ENCODE measurements at regions not wholly inside any gene's neighbourhood (a gene's known extent, or its start where the extent isn't known, plus 50 kb on each side); places are given as distances from the start of the nearest gene placed in this dataset.

GRCh38 chr11:15547685-15548084 lies 433.0 kb downstream of the INSC start:
- DNase-seq (ENCODE audit: low spot score in 2 of 2): no peak
- H3K4me1 ChIP-seq: no peaks in the 10 kb centered on the region
- in situ Hi-C loops (cut with MboI; ENCODE audit: low sequenced_read_pairs): no loop called here
- no peaks in the 10 kb centered on the region for H3K9me3 ChIP-seq
- no peaks in the 10 kb centered on the region for H3K36me3 ChIP-seq (replicated peaks)
- H3K4me3 ChIP-seq: no peak overlapping the region
- peaks cover 3% of the 10 kb centered on the region; the same call in 1 of the 2 replicates for H3K27me3 ChIP-seq (ENCODE audit: low read depth)

GRCh38 chr11:15551901-15552851 lies 437.5 kb downstream of the INSC start:
- no peaks in the 10 kb centered on the region for H3K36me3 ChIP-seq (replicated peaks)
- no peaks in the 10 kb centered on the region for H3K9me3 ChIP-seq
- DNase-seq (ENCODE audit: low spot score in 2 of 2): no peak
- in situ Hi-C loops (cut with MboI; ENCODE audit: low sequenced_read_pairs): no loop called here
- no peak overlapping the region for H3K4me3 ChIP-seq
- no peaks in the 10 kb centered on the region for H3K4me1 ChIP-seq
- H3K27me3 ChIP-seq (ENCODE audit: low read depth): peaks cover 3% of the 10 kb centered on the region; the same call in 1 of the 2 replicates

GRCh38 chr11:15555161-15555560 lies 440.4 kb downstream of the INSC start:
- H3K27me3 ChIP-seq (ENCODE audit: low read depth): peaks cover 6% of the 10 kb centered on the region
- no peaks in the 10 kb centered on the region for H3K36me3 ChIP-seq (replicated peaks)
- no peak for DNase-seq (ENCODE audit: low spot score in 2 of 2)
- no peaks in the 10 kb centered on the region for H3K9me3 ChIP-seq
- no peak overlapping the region for H3K4me3 ChIP-seq
- in situ Hi-C loops (cut with MboI; ENCODE audit: low sequenced_read_pairs): no loop called here
- H3K4me1 ChIP-seq: peaks cover 8% of the 10 kb centered on the region

- Histone ChIP-seq H3K9me3 (no peaks in the 10 kb centered on the region), H3K27me3 (ENCODE audit: low read depth) (peaks cover 5% of the 10 kb centered on the region; the same call in 1 of the 2 replicates), H3K4me1 (peaks cover 8% of the 10 kb centered on the region), H3K36me3 (replicated peaks) (no peaks in the 10 kb centered on the region), H3K4me3 (no peak overlapping the region)
- in situ Hi-C loops (cut with MboI; ENCODE audit: low sequenced_read_pairs): no loop called here
- no peak for DNase-seq (ENCODE audit: low spot score in 2 of 2)
Measured at GRCh38 chr11:15557457-15558230, 442.9 kb downstream of the INSC start.

GRCh38 chr11:15558513-15559181 lies 443.9 kb downstream of the INSC start:
- DNase-seq (ENCODE audit: low spot score in 2 of 2): peak; percentile 18 to 61
- H3K36me3 ChIP-seq (replicated peaks): no peaks in the 10 kb centered on the region
- peaks cover 8% of the 10 kb centered on the region for H3K4me1 ChIP-seq
- H3K27me3 ChIP-seq (ENCODE audit: low read depth): peaks cover 5% of the 10 kb centered on the region; the same call in 1 of the 2 replicates
- in situ Hi-C loops (cut with MboI; ENCODE audit: low sequenced_read_pairs): no loop called here
- H3K4me3 ChIP-seq: no peak overlapping the region
- no peaks in the 10 kb centered on the region for H3K9me3 ChIP-seq

GRCh38 chr11:15560689-15561467 lies 446.2 kb downstream of the INSC start:
- Histone ChIP-seq H3K9me3 (no peaks in the 10 kb centered on the region), H3K4me1 (peaks cover 8% of the 10 kb centered on the region), H3K4me3 (no peak overlapping the region), H3K27me3 (ENCODE audit: low read depth) (peaks cover 5% of the 10 kb centered on the region; the same call in 1 of the 2 replicates), H3K36me3 (replicated peaks) (no peaks in the 10 kb centered on the region)
- in situ Hi-C loops (cut with MboI; ENCODE audit: low sequenced_read_pairs): no loop called here
- DNase-seq (ENCODE audit: low spot score in 2 of 2): no peak

GRCh38 chr11:15562230-15562629 lies 447.5 kb downstream of the INSC start:
- in situ Hi-C loops (cut with MboI; ENCODE audit: low sequenced_read_pairs): no loop called here
- Histone ChIP-seq H3K4me3 (no peak overlapping the region), H3K27me3 (ENCODE audit: low read depth) (peaks cover 5% of the 10 kb centered on the region; the same call in 1 of the 2 replicates), H3K4me1 (peaks cover 17% of the 10 kb centered on the region), H3K36me3 (replicated peaks) (no peaks in the 10 kb centered on the region), H3K9me3 (no peaks in the 10 kb centered on the region)
- no peak for DNase-seq (ENCODE audit: low spot score in 2 of 2)

GRCh38 chr11:15563054-15563453 lies 448.3 kb downstream of the INSC start:
- Histone ChIP-seq H3K36me3 (replicated peaks) (no peaks in the 10 kb centered on the region), H3K9me3 (no peaks in the 10 kb centered on the region), H3K4me3 (no peak overlapping the region), H3K27me3 (ENCODE audit: low read depth) (peaks cover 2% of the 10 kb centered on the region; the same call in 1 of the 2 replicates), H3K4me1 (peaks cover 17% of the 10 kb centered on the region)
- no peak for DNase-seq (ENCODE audit: low spot score in 2 of 2)
- in situ Hi-C loops (cut with MboI; ENCODE audit: low sequenced_read_pairs): no loop called here

- Histone ChIP-seq H3K4me1 (peaks cover 9% of the 10 kb centered on the region), H3K27me3 (ENCODE audit: low read depth) (peaks cover 2% of the 10 kb centered on the region; the same call in 1 of the 2 replicates), H3K36me3 (replicated peaks) (no peaks in the 10 kb centered on the region), H3K9me3 (no peaks in the 10 kb centered on the region), H3K4me3 (no peak overlapping the region)
- in situ Hi-C loops (cut with MboI; ENCODE audit: low sequenced_read_pairs): no loop called here
- DNase-seq (ENCODE audit: low spot score in 2 of 2): peak; percentile 82 to 85
Measured at GRCh38 chr11:15565880-15566279, 451.2 kb downstream of the INSC start.

GRCh38 chr11:15568440-15568839 lies 453.7 kb downstream of the INSC start:
- Histone ChIP-seq H3K27me3 (ENCODE audit: low read depth) (peaks cover 4% of the 10 kb centered on the region; the same call in 1 of the 2 replicates), H3K4me3 (no peak overlapping the region), H3K36me3 (replicated peaks) (no peaks in the 10 kb centered on the region), H3K9me3 (no peaks in the 10 kb centered on the region), H3K4me1 (peaks cover 9% of the 10 kb centered on the region)
- in situ Hi-C loops (cut with MboI; ENCODE audit: low sequenced_read_pairs): no loop called here
- DNase-seq (ENCODE audit: low spot score in 2 of 2): no peak

- in situ Hi-C loops (cut with MboI; ENCODE audit: low sequenced_read_pairs): no loop called here
- Histone ChIP-seq H3K4me1 (peaks cover 9% of the 10 kb centered on the region), H3K9me3 (no peaks in the 10 kb centered on the region), H3K4me3 (no peak overlapping the region), H3K36me3 (replicated peaks) (no peaks in the 10 kb centered on the region), H3K27me3 (ENCODE audit: low read depth) (peaks cover 4% of the 10 kb centered on the region; the same call in 1 of the 2 replicates)
- DNase-seq (ENCODE audit: low spot score in 2 of 2): no peak
Measured at GRCh38 chr11:15569305-15570025, 454.7 kb downstream of the INSC start.

- H3K9me3 ChIP-seq: no peaks in the 10 kb centered on the region
- H3K27me3 ChIP-seq (ENCODE audit: low read depth): peaks cover 4% of the 10 kb centered on the region; the same call in 1 of the 2 replicates
- no peaks in the 10 kb centered on the region for H3K36me3 ChIP-seq (replicated peaks)
- no peaks in the 10 kb centered on the region for H3K4me1 ChIP-seq
- in situ Hi-C loops (cut with MboI; ENCODE audit: low sequenced_read_pairs): no loop called here
- no peak overlapping the region for H3K4me3 ChIP-seq
- no peak for DNase-seq (ENCODE audit: low spot score in 2 of 2)
Measured at GRCh38 chr11:15575409-15575808, 460.7 kb downstream of the INSC start.
